ENCODE measurements at regions not wholly inside any gene's neighbourhood (a gene's known extent, or its start where the extent isn't known, plus 50 kb on each side); places are given as distances from the start of the nearest gene placed in this dataset.
"Not testable (repeated sequence)": the region's sequence is repeated elsewhere in the genome, so short reads cannot be mapped to it uniquely, and the experiment has no call there.

DNA sequence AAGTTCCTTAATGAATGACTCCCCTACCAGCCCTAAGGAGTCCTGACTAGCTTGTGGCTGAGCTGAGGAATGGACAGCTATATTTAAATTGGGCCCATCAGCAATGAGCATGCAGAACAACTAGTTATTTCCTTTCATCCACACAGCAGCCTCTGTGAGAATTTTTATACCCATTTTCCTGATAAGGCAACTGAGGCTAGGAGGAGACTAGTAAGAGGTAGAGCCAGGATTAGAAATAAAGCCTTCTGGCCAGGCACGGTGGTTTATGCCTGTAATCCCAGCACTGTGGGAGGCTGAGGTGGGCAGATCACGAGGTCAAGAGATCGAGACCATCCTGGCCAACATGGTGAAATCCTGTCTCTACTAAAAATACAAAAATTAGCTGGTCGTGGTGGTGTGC, 55.9 kb upstream of the CYRIA start:
- TF ChIP-seq, protein P1, sequence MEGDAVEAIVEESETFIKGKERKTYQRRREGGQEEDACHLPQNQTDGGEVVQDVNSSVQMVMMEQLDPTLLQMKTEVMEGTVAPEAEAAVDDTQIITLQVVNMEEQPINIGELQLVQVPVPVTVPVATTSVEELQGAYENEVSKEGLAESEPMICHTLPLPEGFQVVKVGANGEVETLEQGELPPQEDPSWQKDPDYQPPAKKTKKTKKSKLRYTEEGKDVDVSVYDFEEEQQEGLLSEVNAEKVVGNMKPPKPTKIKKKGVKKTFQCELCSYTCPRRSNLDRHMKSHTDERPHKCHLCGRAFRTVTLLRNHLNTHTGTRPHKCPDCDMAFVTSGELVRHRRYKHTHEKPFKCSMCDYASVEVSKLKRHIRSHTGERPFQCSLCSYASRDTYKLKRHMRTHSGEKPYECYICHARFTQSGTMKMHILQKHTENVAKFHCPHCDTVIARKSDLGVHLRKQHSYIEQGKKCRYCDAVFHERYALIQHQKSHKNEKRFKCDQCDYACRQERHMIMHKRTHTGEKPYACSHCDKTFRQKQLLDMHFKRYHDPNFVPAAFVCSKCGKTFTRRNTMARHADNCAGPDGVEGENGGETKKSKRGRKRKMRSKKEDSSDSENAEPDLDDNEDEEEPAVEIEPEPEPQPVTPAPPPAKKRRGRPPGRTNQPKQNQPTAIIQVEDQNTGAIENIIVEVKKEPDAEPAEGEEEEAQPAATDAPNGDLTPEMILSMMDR (optimal IDR thresholded peaks at IDR 0.05 in 1 of 3, IDR thresholded peaks at IDR 0.05 in 1 of 3, conservative IDR thresholded peaks at IDR 0.05 in 1 of 3; ENCODE audit: extremely low read depth in 1 of 3, insufficient read depth in 2 of 3, low read length in 3 of 3): not testable (repeated sequence)
- TF ChIP-seq EZH2 (IDR thresholded peaks at IDR 0.05; ENCODE audit: low read length): not testable (repeated sequence)
